ENCODE measurements at regions not wholly inside any gene's neighbourhood (a gene's known extent, or its start where the extent isn't known, plus 50 kb on each side); places are given as distances from the start of the nearest gene placed in this dataset.
"Not testable (repeated sequence)": the region's sequence is repeated elsewhere in the genome, so short reads cannot be mapped to it uniquely, and the experiment has no call there.

DNA sequence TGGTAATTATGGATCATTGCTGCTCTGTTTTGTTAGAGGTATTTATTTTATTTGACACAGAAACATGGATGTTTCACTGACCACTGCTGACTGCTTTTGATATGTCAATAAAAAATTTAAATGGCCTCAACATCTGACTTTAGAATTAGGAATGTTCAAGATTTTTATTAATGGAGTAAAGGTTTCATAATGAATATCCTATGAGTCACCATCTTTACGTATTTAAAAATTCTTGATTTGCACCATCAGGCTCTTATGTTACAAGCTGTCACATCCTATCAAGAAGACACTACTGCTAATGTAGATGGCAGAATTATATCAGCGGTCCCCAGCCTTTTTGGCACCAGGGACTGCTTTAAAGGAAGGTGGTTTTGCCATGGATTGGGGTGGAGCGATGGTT is 578.7 kb upstream of the NRP1 start:
- Histone ChIP-seq H3K9me3 (ENCODE audit: control insufficient read depth, low read length) (no peaks in the 10 kb centered on the region), H3K36me3 (ENCODE audit: control insufficient read depth, insufficient read depth, low read length) (no peaks in the 10 kb centered on the region), H3K4me3 (ENCODE audit: extremely low read depth, insufficient read depth, low read length, poor library complexity, severe bottlenecking) (no peak overlapping the region), H3K4me1 (ENCODE audit: control insufficient read depth, insufficient read depth, low read length, poor library complexity, severe bottlenecking) (no peaks in the 10 kb centered on the region), H3K27ac (ENCODE audit: low read depth, low read length, severe bottlenecking) (no peak overlapping the region)
- WGBS, 2 experiments (ENCODE audit: insufficient coverage in 2 of 2), result no CpG with 5 or more reads among the region's 3 CpGs

DNA sequence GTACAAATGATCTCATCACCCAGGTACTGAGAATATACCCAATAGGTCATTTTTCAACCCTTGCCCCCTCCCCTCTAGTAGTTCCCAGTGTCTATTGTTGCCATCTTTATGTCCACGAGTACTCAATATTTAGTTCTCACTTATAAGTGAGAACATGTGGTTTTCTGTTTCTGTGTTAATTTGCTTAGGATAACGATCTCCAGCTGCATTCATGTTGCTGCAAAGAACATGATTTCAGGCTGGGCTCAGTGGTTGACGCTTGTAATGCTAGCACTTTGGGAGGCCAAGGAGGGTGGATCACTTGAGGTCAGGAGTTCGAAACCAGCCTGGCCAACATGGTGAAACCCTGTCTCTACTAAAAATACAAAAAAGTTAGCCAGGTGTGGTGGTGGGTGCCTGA is 575.0 kb upstream of the NRP1 start:
- 51 to 100% methylated on average over 2 to 3 of the region's 4 CpGs for WGBS, 2 experiments (ENCODE audit: insufficient coverage in 2 of 2)
- not testable (repeated sequence) for H3K9me3 ChIP-seq (ENCODE audit: control insufficient read depth, low read length); H3K4me1 ChIP-seq (ENCODE audit: control insufficient read depth, insufficient read depth, low read length, poor library complexity, severe bottlenecking); H3K36me3 ChIP-seq (ENCODE audit: control insufficient read depth, insufficient read depth, low read length); H3K4me3 ChIP-seq (ENCODE audit: extremely low read depth, insufficient read depth, low read length, poor library complexity, severe bottlenecking); H3K27ac ChIP-seq (ENCODE audit: low read depth, low read length, severe bottlenecking)

DNA sequence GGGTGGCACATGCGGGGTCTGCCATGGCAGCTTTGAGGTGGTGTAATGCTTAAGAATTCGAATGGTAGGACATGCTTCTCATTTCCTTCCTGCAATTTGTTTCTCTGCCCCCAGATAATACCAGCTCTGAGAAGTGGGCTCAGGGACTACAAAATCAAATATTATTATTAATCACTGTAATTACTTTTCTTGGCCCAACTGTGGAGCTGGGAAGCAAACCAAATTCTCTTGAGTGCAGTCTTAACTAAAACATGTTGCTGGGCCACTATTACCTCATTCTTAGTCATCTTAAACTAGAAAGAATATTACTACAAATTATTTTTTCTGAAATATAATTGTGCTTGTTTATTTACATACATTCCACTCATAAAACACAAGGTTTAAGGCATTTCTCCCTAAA is 566.7 kb upstream of the NRP1 start:
- no CpG with 5 or more reads among the region's 2 CpGs for WGBS, 2 experiments (ENCODE audit: insufficient coverage in 2 of 2)
- Histone ChIP-seq H3K4me1 (ENCODE audit: control insufficient read depth, insufficient read depth, low read length, poor library complexity, severe bottlenecking) (no peaks in the 10 kb centered on the region), H3K9me3 (ENCODE audit: control insufficient read depth, low read length) (no peaks in the 10 kb centered on the region), H3K27ac (ENCODE audit: low read depth, low read length, severe bottlenecking) (no peak overlapping the region), H3K36me3 (ENCODE audit: control insufficient read depth, insufficient read depth, low read length) (no peaks in the 10 kb centered on the region), H3K4me3 (ENCODE audit: extremely low read depth, insufficient read depth, low read length, poor library complexity, severe bottlenecking) (no peak overlapping the region)

DNA sequence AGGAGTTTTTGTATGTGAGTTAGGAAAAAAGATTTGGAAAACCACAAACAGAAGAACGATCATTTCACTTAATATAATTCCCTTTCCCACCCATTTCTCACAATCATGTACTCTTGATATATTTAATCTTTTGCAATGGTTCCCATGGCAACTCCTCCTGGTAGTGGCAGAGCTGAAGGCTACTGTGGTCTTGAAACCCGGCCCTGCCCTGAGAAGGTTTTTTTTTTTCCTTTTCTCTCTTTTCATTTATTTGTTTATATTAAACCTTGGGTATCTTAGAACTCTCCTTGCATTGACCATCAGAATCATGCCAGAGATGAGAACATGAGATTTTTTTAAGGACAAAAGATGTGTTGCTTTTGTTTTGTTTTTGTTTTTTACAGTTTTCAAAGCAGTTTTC is 566.1 kb upstream of the NRP1 start:
- H3K9me3 ChIP-seq (ENCODE audit: control insufficient read depth, low read length), result no peaks in the 10 kb centered on the region
- WGBS, 2 experiments (ENCODE audit: insufficient coverage in 2 of 2), result no CpG with 5 or more reads among the region's 2 CpGs
- H3K4me3 ChIP-seq (ENCODE audit: extremely low read depth, insufficient read depth, low read length, poor library complexity, severe bottlenecking), result no peak overlapping the region
- H3K4me1 ChIP-seq (ENCODE audit: control insufficient read depth, insufficient read depth, low read length, poor library complexity, severe bottlenecking), result no peaks in the 10 kb centered on the region
- H3K36me3 ChIP-seq (ENCODE audit: control insufficient read depth, insufficient read depth, low read length), result no peaks in the 10 kb centered on the region
- H3K27ac ChIP-seq (ENCODE audit: low read depth, low read length, severe bottlenecking), result no peak overlapping the region

DNA sequence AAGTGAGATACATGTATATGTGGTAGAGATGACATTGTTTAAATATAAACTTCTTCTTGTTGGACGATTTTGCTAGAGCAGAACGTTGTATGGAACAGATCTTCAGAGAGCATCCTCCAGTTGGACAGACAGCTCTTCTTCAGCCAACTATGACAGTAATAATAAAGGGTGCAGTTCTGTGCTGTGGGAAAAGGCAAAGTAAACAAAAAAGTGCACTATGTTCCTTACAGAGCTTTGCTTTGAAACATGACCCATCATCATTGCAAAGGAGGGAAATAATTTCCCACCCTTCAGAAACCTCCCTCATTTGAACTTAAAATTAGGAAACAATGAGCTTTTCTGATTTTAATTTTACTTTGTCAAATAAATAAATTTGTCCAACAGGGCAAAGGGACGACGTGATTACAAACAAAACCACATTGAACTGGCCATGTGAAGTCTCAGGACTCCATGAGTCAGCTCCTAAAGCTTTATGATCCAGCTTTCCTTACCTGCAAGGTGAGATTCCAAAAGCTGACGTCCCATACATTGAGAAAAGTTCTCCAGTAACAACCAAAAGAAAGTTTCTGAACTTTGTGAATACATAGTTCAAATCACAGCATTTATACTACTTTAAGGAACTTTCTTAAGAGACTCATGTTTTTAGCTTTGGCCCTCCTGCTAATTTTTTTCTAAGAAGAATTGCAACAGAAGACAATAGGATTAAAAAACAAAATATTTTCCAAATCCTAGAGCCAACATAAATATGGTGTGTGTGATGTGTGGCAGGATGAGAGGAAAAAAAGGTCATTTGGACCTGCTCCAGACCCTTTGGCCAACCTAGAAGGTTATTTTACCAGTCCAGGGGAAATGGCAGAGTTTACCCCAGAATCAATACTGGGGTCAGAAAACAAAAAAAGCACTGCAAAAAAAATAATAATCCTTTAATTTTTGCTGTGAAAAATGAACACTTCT is 565.4 kb upstream of the NRP1 start:
- no peak overlapping the region for H3K4me3 ChIP-seq (ENCODE audit: extremely low read depth, insufficient read depth, low read length, poor library complexity, severe bottlenecking)
- no peak overlapping the region for H3K27ac ChIP-seq (ENCODE audit: low read depth, low read length, severe bottlenecking)
- no peaks in the 10 kb centered on the region for H3K4me1 ChIP-seq (ENCODE audit: control insufficient read depth, insufficient read depth, low read length, poor library complexity, severe bottlenecking)
- 81 to 97% methylated on average over 4 to 5 of the region's 5 CpGs for WGBS, 2 experiments (ENCODE audit: insufficient coverage in 2 of 2)
- H3K9me3 ChIP-seq (ENCODE audit: control insufficient read depth, low read length), result no peaks in the 10 kb centered on the region
- no peaks in the 10 kb centered on the region for H3K36me3 ChIP-seq (ENCODE audit: control insufficient read depth, insufficient read depth, low read length)

DNA sequence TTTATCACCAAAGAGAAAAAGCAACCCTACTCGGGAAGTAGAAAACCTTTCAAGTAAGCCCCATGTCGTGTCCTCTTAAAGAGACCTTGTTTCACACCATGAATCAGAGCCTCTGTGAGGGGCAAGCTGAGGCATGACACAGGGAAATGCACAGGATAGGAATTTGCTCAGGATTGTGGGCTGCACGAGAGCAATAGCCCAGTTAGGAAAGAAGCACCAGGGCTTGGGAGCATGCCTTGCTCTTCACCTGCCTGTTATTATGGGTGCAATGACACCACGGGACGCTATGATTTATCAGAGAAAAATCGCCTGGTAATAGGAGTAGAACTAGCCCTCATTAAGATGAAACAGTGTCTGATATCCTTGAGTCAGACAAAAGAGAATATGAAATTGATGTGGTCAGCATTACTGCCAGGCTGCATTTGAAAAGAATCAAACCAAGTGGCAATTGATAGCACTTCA is 562.9 kb upstream of the NRP1 start:
- Histone ChIP-seq H3K4me1 (ENCODE audit: control insufficient read depth, insufficient read depth, low read length, poor library complexity, severe bottlenecking) (no peaks in the 10 kb centered on the region), H3K27ac (ENCODE audit: low read depth, low read length, severe bottlenecking) (no peak overlapping the region), H3K9me3 (ENCODE audit: control insufficient read depth, low read length) (no peaks in the 10 kb centered on the region), H3K4me3 (ENCODE audit: extremely low read depth, insufficient read depth, low read length, poor library complexity, severe bottlenecking) (no peak overlapping the region), H3K36me3 (ENCODE audit: control insufficient read depth, insufficient read depth, low read length) (no peaks in the 10 kb centered on the region)
- 63 to 69% methylated on average over 3 of the region's 6 CpGs for WGBS, 2 experiments (ENCODE audit: insufficient coverage in 2 of 2)

DNA sequence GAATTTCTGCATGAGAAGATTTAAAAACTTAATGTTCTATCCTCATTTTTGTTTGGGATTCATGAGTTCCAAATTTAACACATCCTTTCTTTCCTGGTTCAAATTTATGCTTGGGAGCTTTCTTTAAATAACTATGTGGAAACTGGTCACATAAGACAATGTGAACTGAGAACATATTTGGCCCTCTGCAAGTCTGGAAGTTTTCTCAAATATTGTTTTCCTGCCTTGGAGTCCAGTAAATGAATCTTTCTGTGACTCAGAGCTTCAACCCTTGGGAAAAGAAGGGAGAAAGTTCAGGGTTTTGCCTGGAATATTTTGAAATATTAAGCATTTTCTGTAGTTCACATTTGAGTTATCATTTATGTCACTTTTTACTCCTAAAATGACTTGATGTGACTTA is 559.0 kb upstream of the NRP1 start:
- Histone ChIP-seq H3K4me1 (ENCODE audit: control insufficient read depth, insufficient read depth, low read length, poor library complexity, severe bottlenecking) (no peaks in the 10 kb centered on the region), H3K27ac (ENCODE audit: low read depth, low read length, severe bottlenecking) (no peak overlapping the region), H3K4me3 (ENCODE audit: extremely low read depth, insufficient read depth, low read length, poor library complexity, severe bottlenecking) (no peak overlapping the region), H3K36me3 (ENCODE audit: control insufficient read depth, insufficient read depth, low read length) (no peaks in the 10 kb centered on the region), H3K9me3 (ENCODE audit: control insufficient read depth, low read length) (no peaks in the 10 kb centered on the region)

DNA sequence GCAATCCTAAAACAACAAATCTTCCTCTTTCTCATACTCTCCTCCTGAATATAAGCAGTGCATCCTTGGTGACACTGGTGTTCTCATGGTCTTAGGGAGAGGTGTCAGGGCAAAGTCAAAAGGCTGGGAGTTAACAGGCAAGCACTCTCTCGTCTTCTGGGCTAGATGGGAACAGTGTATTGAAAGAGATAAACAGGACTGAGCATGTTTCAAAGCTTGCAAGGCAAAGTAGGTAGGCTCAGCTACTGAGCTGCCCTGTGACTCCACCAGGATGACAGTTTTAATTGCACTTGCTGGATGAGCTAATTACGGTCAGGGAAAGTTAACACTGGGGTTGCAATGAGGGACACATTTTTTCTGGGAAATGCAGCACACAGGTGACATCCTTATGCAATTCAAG is 554.9 kb upstream of the NRP1 start:
- H3K4me1 ChIP-seq (ENCODE audit: control insufficient read depth, insufficient read depth, low read length, poor library complexity, severe bottlenecking), result no peaks in the 10 kb centered on the region
- no peaks in the 10 kb centered on the region for H3K9me3 ChIP-seq (ENCODE audit: control insufficient read depth, low read length)
- WGBS, 2 experiments (ENCODE audit: insufficient coverage in 2 of 2), result 81 to 95% methylated on average over 2 of the region's 2 CpGs
- H3K4me3 ChIP-seq (ENCODE audit: extremely low read depth, insufficient read depth, low read length, poor library complexity, severe bottlenecking), result no peak overlapping the region
- no peak overlapping the region for H3K27ac ChIP-seq (ENCODE audit: low read depth, low read length, severe bottlenecking)
- no peaks in the 10 kb centered on the region for H3K36me3 ChIP-seq (ENCODE audit: control insufficient read depth, insufficient read depth, low read length)

DNA sequence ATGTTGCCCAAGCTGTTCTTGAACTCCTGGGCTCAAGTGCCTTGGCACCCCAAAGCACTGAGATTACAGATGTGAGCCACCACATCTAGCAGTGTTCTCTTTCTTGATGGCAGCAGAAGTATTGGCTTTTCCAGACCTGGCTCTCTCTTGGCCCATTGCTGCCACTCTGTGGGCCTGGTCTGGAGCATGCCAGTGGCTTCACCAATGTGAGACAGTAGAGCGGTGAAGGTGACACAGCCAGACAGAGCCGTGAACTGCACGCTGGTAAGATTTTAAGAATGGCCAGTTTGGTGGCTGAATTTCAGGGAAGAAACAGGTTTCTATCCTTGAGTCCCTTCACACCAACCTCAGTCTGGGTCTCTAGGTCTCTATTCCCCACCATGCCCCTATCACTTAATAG is 552.7 kb upstream of the NRP1 start:
- Histone ChIP-seq H3K27ac (ENCODE audit: low read depth, low read length, severe bottlenecking) (no peak overlapping the region), H3K9me3 (ENCODE audit: control insufficient read depth, low read length) (no peaks in the 10 kb centered on the region), H3K4me1 (ENCODE audit: control insufficient read depth, insufficient read depth, low read length, poor library complexity, severe bottlenecking) (no peaks in the 10 kb centered on the region), H3K4me3 (ENCODE audit: extremely low read depth, insufficient read depth, low read length, poor library complexity, severe bottlenecking) (no peak overlapping the region), H3K36me3 (ENCODE audit: control insufficient read depth, insufficient read depth, low read length) (no peaks in the 10 kb centered on the region)
- WGBS, 2 experiments (ENCODE audit: insufficient coverage in 2 of 2), result 83 to 100% methylated on average over 1 to 3 of the region's 3 CpGs

DNA sequence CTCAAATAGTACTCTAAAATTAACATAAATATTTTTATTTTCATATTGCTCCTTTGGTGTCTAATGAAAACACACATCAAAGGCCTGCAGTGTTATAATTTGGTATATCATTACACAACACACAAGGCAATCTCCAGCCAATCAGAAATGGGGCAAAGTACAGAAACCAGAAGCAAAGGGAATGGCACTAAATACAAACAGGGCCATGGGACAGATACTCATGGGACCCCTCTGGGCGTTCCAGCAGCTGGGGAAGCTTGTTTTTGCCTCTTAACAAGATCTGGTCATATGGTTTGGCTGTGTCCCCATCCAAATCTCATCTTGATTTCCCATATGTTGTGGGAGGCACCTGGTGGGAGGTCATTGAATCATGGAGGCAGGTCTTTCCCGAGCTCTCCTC is 551.8 kb upstream of the NRP1 start:
- no peaks in the 10 kb centered on the region for H3K9me3 ChIP-seq (ENCODE audit: control insufficient read depth, low read length)
- H3K27ac ChIP-seq (ENCODE audit: low read depth, low read length, severe bottlenecking), result no peak overlapping the region
- WGBS, 2 experiments (ENCODE audit: insufficient coverage in 2 of 2), result 60 to 78% methylated on average over 1 of the region's 2 CpGs
- no peaks in the 10 kb centered on the region for H3K4me1 ChIP-seq (ENCODE audit: control insufficient read depth, insufficient read depth, low read length, poor library complexity, severe bottlenecking)
- no peak overlapping the region for H3K4me3 ChIP-seq (ENCODE audit: extremely low read depth, insufficient read depth, low read length, poor library complexity, severe bottlenecking)
- H3K36me3 ChIP-seq (ENCODE audit: control insufficient read depth, insufficient read depth, low read length), result no peaks in the 10 kb centered on the region

DNA sequence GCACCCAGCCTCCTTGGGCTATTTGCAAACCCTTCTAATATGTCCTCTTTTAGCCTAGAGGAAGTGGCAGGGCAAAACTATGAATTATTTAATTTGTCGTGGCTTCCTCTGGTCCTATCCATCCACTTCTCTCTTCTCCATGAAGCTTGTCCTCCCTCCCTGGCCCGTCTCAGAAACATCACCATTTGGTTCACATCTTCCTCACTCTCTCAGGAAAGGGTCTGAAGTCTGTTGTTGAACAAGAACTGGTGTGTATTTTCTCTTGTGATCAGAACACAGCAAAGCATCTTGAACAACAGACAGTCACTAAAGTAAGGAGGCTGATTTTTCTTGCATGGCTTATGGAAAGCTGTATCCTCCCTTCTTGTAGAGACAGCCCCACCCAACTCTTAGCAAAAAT is 550.1 kb upstream of the NRP1 start:
- Histone ChIP-seq H3K27ac (ENCODE audit: low read depth, low read length, severe bottlenecking) (no peak overlapping the region), H3K4me1 (ENCODE audit: control insufficient read depth, insufficient read depth, low read length, poor library complexity, severe bottlenecking) (no peaks in the 10 kb centered on the region), H3K4me3 (ENCODE audit: extremely low read depth, insufficient read depth, low read length, poor library complexity, severe bottlenecking) (no peak overlapping the region), H3K9me3 (ENCODE audit: control insufficient read depth, low read length) (no peaks in the 10 kb centered on the region), H3K36me3 (ENCODE audit: control insufficient read depth, insufficient read depth, low read length) (no peaks in the 10 kb centered on the region)
- WGBS, 2 experiments (ENCODE audit: insufficient coverage in 2 of 2), result 100% methylated on average over 1 of the region's 2 CpGs; no CpG with 5 or more reads in 1 of the 2 experiments
